Fibroblast of lung (primary cell): ENCODE measurements at regions not wholly inside any gene's neighbourhood (a gene's known extent, or its start where the extent isn't known, plus 50 kb on each side); places are given as distances from the start of the nearest gene placed in this dataset.
"Not testable (repeated sequence)": the region's sequence is repeated elsewhere in the genome, so short reads cannot be mapped to it uniquely, and the experiment has no call there.

Experiments used
- DNase-seq, 2 donors: peaks; one replicate each; pipeline versions ENCODE4 v3.0.0 to v3.0.0-alpha.2; 2010; ENCODE audit warnings: low read depth in 2 of 2
- H2AFZ ChIP-seq: 2 replicates; pipeline ENCODE4 v1.5.1; 2012; ENCODE audit warnings: low read length, control low read depth, inconsistent platforms
- H3K27ac ChIP-seq: 2 replicates; pipeline ENCODE4 v1.5.1; 2011; ENCODE audit warnings: low read length, control low read depth; ENCODE audit not compliant: insufficient read depth
- H3K27me3 ChIP-seq: 2 replicates; pipeline ENCODE4 v1.5.1; 2011; ENCODE audit warnings: mild to moderate bottlenecking, low read length; ENCODE audit not compliant: control insufficient read depth, insufficient read depth
- H3K36me3 ChIP-seq: 2 replicates; pipeline ENCODE4 v1.5.1; 2011; ENCODE audit warnings: low read length; ENCODE audit not compliant: control insufficient read depth, insufficient read depth
- H3K4me1 ChIP-seq: 2 replicates; pipeline ENCODE4 v1.5.1; 2011; ENCODE audit warnings: low read length; ENCODE audit not compliant: control insufficient read depth, insufficient read depth; ENCODE audit errors: extremely low read depth
- H3K4me2 ChIP-seq: 2 replicates; pipeline ENCODE4 v1.5.1; 2011; ENCODE audit warnings: low read length, control low read depth; ENCODE audit not compliant: insufficient read depth; ENCODE audit errors: extremely low read depth
- H3K4me3 ChIP-seq, 4 experiments: fragments of 200-600 bp in 1 of 4; sonication (generic) in 1 of 4; replicated peaks in 1 of 4; 2 replicates each; pipeline ENCODE4 v1.5.1; 2011 to 2016; ENCODE audit warnings: low read length in 4 of 4, low read depth in 3 of 4, mild to moderate bottlenecking in 3 of 4, control low read depth in 2 of 4, inconsistent platforms in 1 of 4, mixed read lengths in 1 of 4; ENCODE audit not compliant: insufficient read depth in 1 of 4; ENCODE audit errors: control extremely low read depth in 1 of 4
- H3K79me2 ChIP-seq: 2 replicates; pipeline ENCODE4 v1.5.1; 2012; ENCODE audit warnings: mild to moderate bottlenecking, low read length, inconsistent platforms; ENCODE audit not compliant: control insufficient read depth, insufficient read depth
- H3K9ac ChIP-seq: 2 replicates; pipeline ENCODE4 v1.5.1; 2011; ENCODE audit warnings: mild to moderate bottlenecking, low read length, control low read depth; ENCODE audit not compliant: insufficient read depth
- H3K9me3 ChIP-seq: 2 replicates; pipeline ENCODE4 v1.5.1; 2012; ENCODE audit warnings: low read depth, low read length; ENCODE audit not compliant: control insufficient read depth, insufficient read depth
- H4K20me1 ChIP-seq: 2 replicates; pipeline ENCODE4 v1.5.1; 2011; ENCODE audit warnings: low read length; ENCODE audit not compliant: control insufficient read depth, insufficient read depth; ENCODE audit errors: extremely low read depth
- EZH2 ChIP-seq: IDR thresholded peaks from 2 replicates; pipeline ENCODE4 v1.5.1; 2012; ENCODE audit warnings: low read length, control low read depth, mild to moderate bottlenecking; ENCODE audit errors: missing control alignments
- TF ChIP-seq, protein P1 (sequence below), 2 donors: IDR thresholded peaks in 1 of 2; conservative IDR thresholded peaks in 1 of 2; 1 replicate in 1 of 2; 2 replicates in 1 of 2; pipeline ENCODE4 v1.5.1; 2011 to 2012; ENCODE audit warnings: low read length in 2 of 2, control low read depth in 1 of 2, inconsistent platforms in 1 of 2, low read depth in 1 of 2, mild to moderate bottlenecking in 1 of 2

DNA sequence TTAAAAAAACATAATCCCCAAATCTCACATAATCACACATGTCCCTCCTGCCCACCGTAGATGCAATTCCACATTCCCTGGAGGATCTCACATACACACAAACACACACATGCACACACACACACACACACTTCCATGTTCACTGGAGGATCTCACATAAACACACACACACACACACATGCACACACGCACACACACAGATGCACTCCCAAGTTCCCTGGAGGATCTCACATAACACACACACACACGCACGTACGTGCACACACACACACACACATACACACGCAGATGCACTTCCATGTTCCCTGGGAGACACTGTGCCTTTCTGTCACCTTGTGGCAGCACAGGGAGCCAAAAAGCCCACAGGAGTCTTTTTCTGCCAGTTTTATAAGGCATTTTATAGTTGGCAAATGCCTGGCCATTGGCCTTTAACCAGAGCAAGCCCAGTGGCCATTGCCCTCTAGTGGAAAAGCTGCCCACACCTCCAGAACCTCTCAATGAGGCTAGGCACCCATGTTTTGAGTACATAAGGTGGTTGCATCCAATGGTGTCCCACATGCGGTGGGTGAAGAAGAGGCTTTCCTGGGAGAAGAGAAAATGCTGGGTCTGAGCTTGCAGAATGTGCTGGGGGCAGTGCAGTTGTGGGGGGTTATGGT is 115.4 kb upstream of the ACBD5 start:
- H3K27me3 ChIP-seq: no peaks in the 10 kb centered on the region
- H3K4me2 ChIP-seq: no peak overlapping the region
- TF ChIP-seq, protein P1, sequence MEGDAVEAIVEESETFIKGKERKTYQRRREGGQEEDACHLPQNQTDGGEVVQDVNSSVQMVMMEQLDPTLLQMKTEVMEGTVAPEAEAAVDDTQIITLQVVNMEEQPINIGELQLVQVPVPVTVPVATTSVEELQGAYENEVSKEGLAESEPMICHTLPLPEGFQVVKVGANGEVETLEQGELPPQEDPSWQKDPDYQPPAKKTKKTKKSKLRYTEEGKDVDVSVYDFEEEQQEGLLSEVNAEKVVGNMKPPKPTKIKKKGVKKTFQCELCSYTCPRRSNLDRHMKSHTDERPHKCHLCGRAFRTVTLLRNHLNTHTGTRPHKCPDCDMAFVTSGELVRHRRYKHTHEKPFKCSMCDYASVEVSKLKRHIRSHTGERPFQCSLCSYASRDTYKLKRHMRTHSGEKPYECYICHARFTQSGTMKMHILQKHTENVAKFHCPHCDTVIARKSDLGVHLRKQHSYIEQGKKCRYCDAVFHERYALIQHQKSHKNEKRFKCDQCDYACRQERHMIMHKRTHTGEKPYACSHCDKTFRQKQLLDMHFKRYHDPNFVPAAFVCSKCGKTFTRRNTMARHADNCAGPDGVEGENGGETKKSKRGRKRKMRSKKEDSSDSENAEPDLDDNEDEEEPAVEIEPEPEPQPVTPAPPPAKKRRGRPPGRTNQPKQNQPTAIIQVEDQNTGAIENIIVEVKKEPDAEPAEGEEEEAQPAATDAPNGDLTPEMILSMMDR (conservative IDR thresholded peaks at IDR 0.05 in 1 of 2, IDR thresholded peaks at IDR 0.05 in 1 of 2; ENCODE audit: low read depth in 1 of 2, low read length in 2 of 2): no peak
- no peak for TF ChIP-seq EZH2
- H3K79me2 ChIP-seq: no peaks in the 10 kb centered on the region
- no peaks in the 10 kb centered on the region for H3K4me1 ChIP-seq
- H3K9me3 ChIP-seq: no peaks in the 10 kb centered on the region
- H2AFZ ChIP-seq: no peak overlapping the region
- DNase-seq: no peak
- no peak overlapping the region for H3K9ac ChIP-seq
- H3K36me3 ChIP-seq: no peaks in the 10 kb centered on the region
- H4K20me1 ChIP-seq: no peaks in the 10 kb centered on the region
- no peak overlapping the region for H3K27ac ChIP-seq
- no peak overlapping the region for H3K4me3 ChIP-seq

DNA sequence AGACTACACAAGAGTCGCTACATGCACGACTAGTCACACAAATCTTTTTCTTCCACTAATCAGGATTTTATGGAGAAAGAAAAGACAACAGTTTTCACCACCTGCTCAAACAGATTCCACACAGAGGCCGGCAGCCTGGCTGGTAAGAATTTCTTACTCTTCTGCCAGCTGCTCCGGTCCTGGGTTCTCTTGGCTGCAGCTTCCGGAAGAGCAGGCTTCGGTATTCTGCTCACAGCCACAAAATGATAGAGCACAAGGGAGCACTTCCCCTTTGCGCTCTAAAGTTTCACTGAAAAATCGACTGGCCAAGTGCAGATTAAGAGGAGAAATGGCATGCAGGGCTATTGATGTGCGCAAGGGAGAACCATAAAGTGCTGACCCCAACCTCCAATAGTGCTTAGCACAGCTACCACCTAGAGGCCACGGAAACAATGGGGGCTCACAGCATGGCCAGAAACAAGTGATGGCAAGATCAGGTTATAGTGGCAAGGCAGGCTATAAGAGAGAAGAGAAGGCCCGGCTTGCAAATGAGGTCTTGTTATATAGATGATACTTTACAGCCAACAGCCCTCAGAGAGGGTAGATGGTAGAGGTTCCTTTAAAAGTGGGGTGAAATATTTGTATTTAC is 114.2 kb upstream of the ACBD5 start:
- not testable (repeated sequence) for H3K9ac ChIP-seq, H3K4me3 ChIP-seq, H3K36me3 ChIP-seq, H3K79me2 ChIP-seq, H2AFZ ChIP-seq, H3K4me2 ChIP-seq, H3K4me1 ChIP-seq, H3K27me3 ChIP-seq, H3K9me3 ChIP-seq, H4K20me1 ChIP-seq, H3K27ac ChIP-seq
- peak in 1 of 2 donors; percentile 17 for DNase-seq

DNA sequence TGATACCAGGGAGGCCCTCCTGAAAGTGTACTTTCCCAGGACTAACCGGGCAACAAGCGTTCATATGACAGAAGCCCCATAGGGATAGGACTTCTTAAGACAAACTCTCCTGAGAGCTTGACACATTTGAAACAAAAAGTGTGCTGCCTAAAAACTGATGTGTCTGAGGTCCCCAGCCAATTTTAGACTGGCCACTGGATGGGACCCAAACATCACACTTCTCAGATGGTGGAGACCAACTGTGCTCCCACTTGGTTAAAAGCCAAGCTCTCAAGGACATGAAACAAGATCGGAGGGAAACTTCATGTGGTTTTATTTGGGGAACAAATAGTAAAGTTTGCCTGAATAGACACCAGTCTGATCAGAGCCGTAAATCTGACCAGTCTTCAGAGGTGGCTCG is 113.5 kb upstream of the ACBD5 start:
- not testable (repeated sequence) for H4K20me1 ChIP-seq, H3K27me3 ChIP-seq, H3K4me2 ChIP-seq, H3K27ac ChIP-seq, H3K4me3 ChIP-seq, H3K9me3 ChIP-seq, H2AFZ ChIP-seq, H3K9ac ChIP-seq, H3K4me1 ChIP-seq, H3K79me2 ChIP-seq, H3K36me3 ChIP-seq, DNase-seq

DNA sequence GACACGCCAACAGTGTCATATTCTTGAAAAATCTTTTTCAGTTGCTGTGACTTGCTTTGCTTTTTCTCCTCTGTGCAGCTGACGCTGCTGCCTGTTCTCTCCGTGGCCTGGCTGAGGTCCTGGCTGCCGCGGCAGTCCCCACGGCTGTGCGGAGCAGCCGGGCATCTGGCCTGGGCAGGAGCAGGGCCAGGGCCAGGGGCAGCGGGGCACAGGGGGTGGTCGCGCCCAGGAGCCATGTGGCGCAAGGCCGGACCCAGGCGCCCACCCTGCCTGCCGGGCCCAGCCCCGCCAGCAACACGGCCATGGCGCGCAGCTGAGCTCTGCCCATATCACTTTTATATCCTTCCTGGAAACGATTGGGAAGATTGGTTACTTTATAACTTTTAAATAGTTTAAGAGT is 109.4 kb upstream of the ACBD5 start:
- Histone ChIP-seq H3K27ac (no peak overlapping the region), H3K4me3 (no peak overlapping the region), H3K9me3 (no peaks in the 10 kb centered on the region), H3K4me2 (no peak overlapping the region), H2AFZ (no peak overlapping the region), H4K20me1 (no peaks in the 10 kb centered on the region), H3K79me2 (no peaks in the 10 kb centered on the region), H3K36me3 (no peaks in the 10 kb centered on the region), H3K4me1 (no peaks in the 10 kb centered on the region), H3K9ac (no peak overlapping the region), H3K27me3 (no peaks in the 10 kb centered on the region)
- TF ChIP-seq EZH2: no peak
- TF ChIP-seq, protein P1 (conservative IDR thresholded peaks at IDR 0.05 in 1 of 2, IDR thresholded peaks at IDR 0.05 in 1 of 2; ENCODE audit: low read depth in 1 of 2, low read length in 2 of 2): no peak
- DNase-seq: no peak

DNA sequence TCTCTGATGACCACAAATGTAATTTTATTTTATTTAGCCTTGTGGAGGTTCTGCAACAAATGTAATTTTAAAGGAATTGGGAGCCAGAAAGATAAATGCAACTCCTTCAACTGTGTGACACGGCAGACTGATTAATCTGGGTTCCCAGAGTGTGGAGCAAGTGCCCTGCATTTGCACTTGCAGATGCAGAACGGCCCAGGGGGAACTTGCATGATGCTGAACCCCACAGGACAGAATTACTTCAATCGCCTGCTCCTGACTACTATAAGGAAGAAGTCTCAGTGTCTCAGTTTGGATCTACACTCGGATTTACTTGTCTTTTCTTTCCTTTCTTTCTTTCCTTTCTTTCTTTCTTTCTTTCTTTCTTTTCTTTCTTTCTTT is 107.2 kb upstream of the ACBD5 start:
- not testable (repeated sequence) for H3K79me2 ChIP-seq, H3K27me3 ChIP-seq, H3K36me3 ChIP-seq, H3K9me3 ChIP-seq, DNase-seq, H3K9ac ChIP-seq, H2AFZ ChIP-seq, H3K4me2 ChIP-seq, H3K4me3 ChIP-seq, H3K27ac ChIP-seq, H4K20me1 ChIP-seq, H3K4me1 ChIP-seq
